ENCODE measurements at regions not wholly inside any gene's neighbourhood (a gene's known extent, or its start where the extent isn't known, plus 50 kb on each side); places are given as distances from the start of the nearest gene placed in this dataset.

GRCh38 chr9:86526021-86526420 is 171.8 kb upstream of the TUT7 start:
- TF ChIP-seq CTCF (IDR thresholded peaks at IDR 0.05; ENCODE audit: control insufficient read depth, insufficient read depth, low read depth, low read length, missing control alignments): no peak
- no peak overlapping the region for H3K4me3 ChIP-seq (ENCODE audit: control insufficient read depth, low read depth, low read length)
- no peak for DNase-seq (ENCODE audit: low read depth)

GRCh38 chr9:86525182-86525581 is 171.0 kb upstream of the TUT7 start:
- DNase-seq (ENCODE audit: low read depth): no peak
- H3K4me3 ChIP-seq (ENCODE audit: control insufficient read depth, low read depth, low read length): no peak overlapping the region
- no peak for TF ChIP-seq CTCF (IDR thresholded peaks at IDR 0.05; ENCODE audit: control insufficient read depth, insufficient read depth, low read depth, low read length, missing control alignments)

- H3K4me3 ChIP-seq (ENCODE audit: control insufficient read depth, low read depth, low read length): no peak overlapping the region
- no peak for TF ChIP-seq CTCF (IDR thresholded peaks at IDR 0.05; ENCODE audit: control insufficient read depth, insufficient read depth, low read depth, low read length, missing control alignments)
- DNase-seq (ENCODE audit: low read depth): no peak
Measured at GRCh38 chr9:86521977-86522376, 167.8 kb upstream of the TUT7 start.

GRCh38 chr9:86521322-86521721 is 167.1 kb upstream of the TUT7 start:
- H3K4me3 ChIP-seq (ENCODE audit: control insufficient read depth, low read depth, low read length): no peak overlapping the region
- no peak for DNase-seq (ENCODE audit: low read depth)
- TF ChIP-seq CTCF (IDR thresholded peaks at IDR 0.05; ENCODE audit: control insufficient read depth, insufficient read depth, low read depth, low read length, missing control alignments): no peak

- DNase-seq (ENCODE audit: low read depth): no peak
- no peak overlapping the region for H3K4me3 ChIP-seq (ENCODE audit: control insufficient read depth, low read depth, low read length)
- TF ChIP-seq CTCF (IDR thresholded peaks at IDR 0.05; ENCODE audit: control insufficient read depth, insufficient read depth, low read depth, low read length, missing control alignments): no peak
Measured at GRCh38 chr9:86519066-86519615, 164.9 kb upstream of the TUT7 start.

- H3K4me3 ChIP-seq (ENCODE audit: control insufficient read depth, low read depth, low read length): no peak overlapping the region
- TF ChIP-seq CTCF (IDR thresholded peaks at IDR 0.05; ENCODE audit: control insufficient read depth, insufficient read depth, low read depth, low read length, missing control alignments): no peak
- no peak for DNase-seq (ENCODE audit: low read depth)
Measured at GRCh38 chr9:86517475-86517874, 163.3 kb upstream of the TUT7 start.

GRCh38 chr9:86516564-86516963 is 162.4 kb upstream of the TUT7 start:
- no peak for TF ChIP-seq CTCF (IDR thresholded peaks at IDR 0.05; ENCODE audit: control insufficient read depth, insufficient read depth, low read depth, low read length, missing control alignments)
- H3K4me3 ChIP-seq (ENCODE audit: control insufficient read depth, low read depth, low read length): no peak overlapping the region
- no peak for DNase-seq (ENCODE audit: low read depth)

Data from AG09309 (cell line).